ENCODE measurements at regions not wholly inside any gene's neighbourhood (a gene's known extent, or its start where the extent isn't known, plus 50 kb on each side); places are given as distances from the start of the nearest gene placed in this dataset.

DNA sequence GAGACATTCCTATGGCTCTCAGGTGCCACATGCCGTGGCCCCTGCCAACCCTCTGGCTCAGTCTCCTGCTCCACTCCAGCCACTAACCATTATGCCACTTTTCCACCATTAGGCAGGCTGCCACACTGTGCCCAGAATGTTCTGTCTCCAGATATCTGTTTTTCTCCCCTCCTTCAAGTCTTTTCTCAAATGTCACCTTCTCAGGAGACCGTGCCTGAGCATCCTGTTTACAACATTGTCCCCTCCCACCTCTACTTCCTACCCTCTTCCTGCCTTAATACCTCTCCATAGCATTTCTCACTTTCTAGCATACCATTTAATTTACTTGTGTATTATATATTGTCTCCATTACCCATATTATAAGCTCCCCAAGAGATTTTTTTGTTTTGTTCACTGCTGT, 162.5 kb upstream of the LYZL2 start:
- TF ChIP-seq, protein P1, sequence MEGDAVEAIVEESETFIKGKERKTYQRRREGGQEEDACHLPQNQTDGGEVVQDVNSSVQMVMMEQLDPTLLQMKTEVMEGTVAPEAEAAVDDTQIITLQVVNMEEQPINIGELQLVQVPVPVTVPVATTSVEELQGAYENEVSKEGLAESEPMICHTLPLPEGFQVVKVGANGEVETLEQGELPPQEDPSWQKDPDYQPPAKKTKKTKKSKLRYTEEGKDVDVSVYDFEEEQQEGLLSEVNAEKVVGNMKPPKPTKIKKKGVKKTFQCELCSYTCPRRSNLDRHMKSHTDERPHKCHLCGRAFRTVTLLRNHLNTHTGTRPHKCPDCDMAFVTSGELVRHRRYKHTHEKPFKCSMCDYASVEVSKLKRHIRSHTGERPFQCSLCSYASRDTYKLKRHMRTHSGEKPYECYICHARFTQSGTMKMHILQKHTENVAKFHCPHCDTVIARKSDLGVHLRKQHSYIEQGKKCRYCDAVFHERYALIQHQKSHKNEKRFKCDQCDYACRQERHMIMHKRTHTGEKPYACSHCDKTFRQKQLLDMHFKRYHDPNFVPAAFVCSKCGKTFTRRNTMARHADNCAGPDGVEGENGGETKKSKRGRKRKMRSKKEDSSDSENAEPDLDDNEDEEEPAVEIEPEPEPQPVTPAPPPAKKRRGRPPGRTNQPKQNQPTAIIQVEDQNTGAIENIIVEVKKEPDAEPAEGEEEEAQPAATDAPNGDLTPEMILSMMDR (IDR thresholded peaks at IDR 0.05): no peak
- no peak for TF ChIP-seq POLR2A (IDR thresholded peaks at IDR 0.05)

All from lower leg skin (tissue), 3 donors.